Body of pancreas (tissue), 4 donors: ENCODE measurements at regions not wholly inside any gene's neighbourhood (a gene's known extent, or its start where the extent isn't known, plus 50 kb on each side); places are given as distances from the start of the nearest gene placed in this dataset.

Experiments
- ATAC-seq: fragments of 150-250 bp; one replicate; pipeline ENCODE4 v1.9.1; 2016
- DNase-seq, 4 donors: peaks; one replicate each; pipeline ENCODE4 v3.0.0-alpha.2; 2019
- H3K27ac ChIP-seq, 4 donors: fragments of 200-600 bp; sonication (generic); 1 replicate in 3 of 4; 2 replicates in 1 of 4; pipeline versions ENCODE4 v1.5.1 to v1.6.1; 2016 to 2019; ENCODE audit warnings: mild to moderate bottlenecking in 1 of 4, mixed read lengths in 1 of 4, moderate library complexity in 1 of 4
- H3K27me3 ChIP-seq, 2 donors: fragments of 200-600 bp; sonication (generic); one replicate each; pipeline ENCODE4 v1.6.0; 2016; ENCODE audit warnings: mild to moderate bottlenecking in 1 of 2
- H3K36me3 ChIP-seq, 2 donors: fragments of 200-600 bp; sonication (generic); replicated peaks in 1 of 2; 2 replicates each; pipeline ENCODE4 v1.5.1; 2016; ENCODE audit warnings: low read depth in 2 of 2; ENCODE audit not compliant: insufficient read depth in 1 of 2
- H3K4me1 ChIP-seq: fragments of 200-600 bp; sonication (generic); one replicate; pipeline ENCODE4 v1.6.0; 2016
- H3K4me3 ChIP-seq, 2 donors: fragments of 200-600 bp; sonication (generic); 1 replicate in 1 of 2; 2 replicates in 1 of 2; pipeline ENCODE4 v1.5.1; 2016 to 2019
- H3K9me3 ChIP-seq, 3 donors: fragments of 200-600 bp; sonication (generic); 1 replicate in 2 of 3; 2 replicates in 1 of 3; pipeline ENCODE4 v1.5.1; 2016
- POLR2A ChIP-seq, 3 donors: fragments of 450-650 bp; IDR thresholded peaks; one replicate each; pipeline ENCODE4 v1.6.1; 2016; ENCODE audit warnings: antibody characterized with exemption in 3 of 3, mild to moderate bottlenecking in 2 of 3
- WGBS, 2 donors: methylation state at CpG; one replicate each; pipeline ENCODE4 v1.1.5; 2017; 5-methylcytosine and 5-hydroxymethylcytosine counted together
- intact Hi-C: fragments of 100-400 bp; cut with DNase I; formaldehyde crosslinking; loops from one replicate; pipeline ENCODE4 v1.15.1; 2023
- TF ChIP-seq, protein P1 (sequence below), 7 experiments: fragments of 450-650 bp in 4 of 7; fragments of 200-600 bp in 3 of 7; sonication (generic) in 3 of 7; IDR thresholded peaks; one replicate each; pipeline ENCODE4 v1.5.1; 2016 to 2019; ENCODE audit warnings: antibody characterized with exemption in 7 of 7

DNA sequence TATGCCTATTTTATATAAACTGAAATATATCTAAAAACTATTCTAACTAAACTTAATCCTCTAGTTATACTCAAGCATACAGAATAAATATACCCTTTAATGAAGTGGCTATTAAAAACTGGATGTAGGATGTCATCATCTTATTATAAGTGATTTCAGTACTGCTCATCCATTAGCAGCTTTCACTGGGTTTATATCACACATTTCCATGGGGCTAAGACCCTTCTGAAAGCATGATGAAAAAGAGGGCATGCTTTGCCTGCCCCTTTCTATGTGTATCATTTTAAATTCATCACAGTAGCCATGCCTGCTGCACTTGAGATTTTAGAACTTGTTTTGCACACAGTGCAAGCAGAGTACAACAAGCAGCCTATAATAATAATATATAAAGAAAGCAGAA is 477.5 kb downstream of the SLITRK6 start:
- intact Hi-C loops = no loop called here

GRCh38 chr13:85317781-85318180 is 481.4 kb downstream of the SLITRK6 start:
- WGBS, 2 donors = 56 to 57% methylated on average over 1 of the region's 1 CpG
- ATAC-seq (no peak), DNase-seq (no peak)
- TF ChIP-seq POLR2A (IDR thresholded peaks at IDR 0.05) = no peak
- TF ChIP-seq, protein P1, sequence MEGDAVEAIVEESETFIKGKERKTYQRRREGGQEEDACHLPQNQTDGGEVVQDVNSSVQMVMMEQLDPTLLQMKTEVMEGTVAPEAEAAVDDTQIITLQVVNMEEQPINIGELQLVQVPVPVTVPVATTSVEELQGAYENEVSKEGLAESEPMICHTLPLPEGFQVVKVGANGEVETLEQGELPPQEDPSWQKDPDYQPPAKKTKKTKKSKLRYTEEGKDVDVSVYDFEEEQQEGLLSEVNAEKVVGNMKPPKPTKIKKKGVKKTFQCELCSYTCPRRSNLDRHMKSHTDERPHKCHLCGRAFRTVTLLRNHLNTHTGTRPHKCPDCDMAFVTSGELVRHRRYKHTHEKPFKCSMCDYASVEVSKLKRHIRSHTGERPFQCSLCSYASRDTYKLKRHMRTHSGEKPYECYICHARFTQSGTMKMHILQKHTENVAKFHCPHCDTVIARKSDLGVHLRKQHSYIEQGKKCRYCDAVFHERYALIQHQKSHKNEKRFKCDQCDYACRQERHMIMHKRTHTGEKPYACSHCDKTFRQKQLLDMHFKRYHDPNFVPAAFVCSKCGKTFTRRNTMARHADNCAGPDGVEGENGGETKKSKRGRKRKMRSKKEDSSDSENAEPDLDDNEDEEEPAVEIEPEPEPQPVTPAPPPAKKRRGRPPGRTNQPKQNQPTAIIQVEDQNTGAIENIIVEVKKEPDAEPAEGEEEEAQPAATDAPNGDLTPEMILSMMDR (IDR thresholded peaks at IDR 0.05) = no peak
- Histone ChIP-seq H3K4me1 (no peaks in the 10 kb centered on the region), H3K27me3 (no peaks in the 10 kb centered on the region), H3K9me3 (no peaks in the 10 kb centered on the region), H3K27ac (no peak overlapping the region), H3K36me3 (no peaks in the 10 kb centered on the region), H3K4me3 (no peak overlapping the region)
- intact Hi-C loops = no loop called here

More for the DNA sequence above, 477.5 kb downstream of the SLITRK6 start:
- no peak overlapping the region for H3K4me3 ChIP-seq
- no peaks in the 10 kb centered on the region for H3K9me3 ChIP-seq
- DNase-seq (no peak), ATAC-seq (no peak)
- no peak overlapping the region for H3K27ac ChIP-seq
- no peaks in the 10 kb centered on the region for H3K36me3 ChIP-seq
- TF ChIP-seq, protein P1 (IDR thresholded peaks at IDR 0.05) = no peak
- TF ChIP-seq POLR2A (IDR thresholded peaks at IDR 0.05) = no peak
- H3K4me1 ChIP-seq = no peaks in the 10 kb centered on the region
- H3K27me3 ChIP-seq = no peaks in the 10 kb centered on the region

- ATAC-seq (no peak), DNase-seq (no peak)
- Histone ChIP-seq H3K27ac (no peak overlapping the region), H3K36me3 (no peaks in the 10 kb centered on the region), H3K4me3 (no peak overlapping the region), H3K27me3 (no peaks in the 10 kb centered on the region), H3K9me3 (no peaks in the 10 kb centered on the region), H3K4me1 (no peaks in the 10 kb centered on the region)
- intact Hi-C loops = no loop called here
- WGBS, 2 donors = 36 to 45% methylated on average over 6 of the region's 6 CpGs
- TF ChIP-seq, protein P1 (IDR thresholded peaks at IDR 0.05) = no peak
- no peak for TF ChIP-seq POLR2A (IDR thresholded peaks at IDR 0.05)
These were observed 482.7 kb downstream of the SLITRK6 start for GRCh38 chr13:85316506-85317025.

DNA sequence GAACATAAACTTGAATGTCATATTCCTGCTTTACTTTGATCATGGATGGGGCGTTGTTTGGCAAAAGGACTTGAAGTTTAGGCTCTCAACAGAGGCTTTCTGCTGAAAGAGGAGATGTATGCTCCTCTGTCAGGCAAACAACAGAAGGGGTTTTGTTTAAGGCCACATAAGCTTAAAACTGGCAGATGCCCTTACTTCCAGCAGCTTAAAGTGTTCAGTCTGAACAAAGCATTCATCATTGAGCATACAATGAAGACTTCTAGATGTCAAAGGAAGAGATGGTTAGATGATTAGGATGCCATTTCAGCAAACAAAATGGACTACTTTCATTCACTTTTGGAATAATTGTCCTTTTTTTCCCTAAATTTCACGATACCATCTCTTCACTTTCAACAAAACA is 484.5 kb downstream of the SLITRK6 start:
- WGBS, 2 donors = 40 to 52% methylated on average over 2 of the region's 2 CpGs
- no peak for ATAC-seq
- no peak for DNase-seq
- no peaks in the 10 kb centered on the region for H3K9me3 ChIP-seq
- H3K27me3 ChIP-seq = no peaks in the 10 kb centered on the region
- H3K4me3 ChIP-seq = no peak overlapping the region
- H3K36me3 ChIP-seq = no peaks in the 10 kb centered on the region
- no peaks in the 10 kb centered on the region for H3K4me1 ChIP-seq
- no peak overlapping the region for H3K27ac ChIP-seq
- no peak for TF ChIP-seq POLR2A (IDR thresholded peaks at IDR 0.05)
- TF ChIP-seq, protein P1 (IDR thresholded peaks at IDR 0.05) = no peak
- intact Hi-C loops = no loop called here

DNA sequence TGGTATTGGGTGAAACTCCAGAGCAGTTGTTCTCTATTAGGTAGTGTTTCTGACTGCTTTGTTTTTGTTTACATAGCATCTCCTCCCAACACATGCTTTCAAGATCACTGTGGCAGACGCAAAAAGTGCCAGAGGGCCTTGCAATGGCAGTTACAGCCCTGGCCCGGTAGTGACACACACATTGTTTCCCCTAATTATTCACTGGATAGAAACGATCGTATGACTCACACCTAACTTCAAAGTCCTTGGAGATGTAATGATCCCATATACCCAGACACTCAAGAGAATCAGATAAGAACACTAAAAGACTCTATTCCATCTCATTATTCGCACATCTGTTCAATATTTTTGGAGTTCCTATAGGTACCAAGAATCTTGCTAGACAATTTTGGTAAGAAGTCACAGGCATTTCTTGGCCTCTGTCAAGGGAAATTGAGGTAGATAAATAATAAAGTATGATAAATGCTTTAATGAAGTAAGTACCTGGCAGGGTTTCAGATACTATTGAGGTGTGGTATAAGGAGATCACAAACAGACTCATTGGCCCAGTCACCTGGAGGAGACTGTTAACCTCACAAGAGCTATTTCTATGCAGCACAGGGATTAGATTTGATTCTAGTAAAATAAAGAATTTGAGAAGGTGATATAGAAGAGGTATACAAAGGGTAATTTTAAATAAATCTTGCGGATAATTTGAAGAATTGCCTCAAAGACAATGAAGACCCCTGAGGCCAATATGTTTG is 485.3 kb downstream of the SLITRK6 start:
- no peak for TF ChIP-seq POLR2A (IDR thresholded peaks at IDR 0.05)
- TF ChIP-seq, protein P1 (IDR thresholded peaks at IDR 0.05) = no peak
- H3K27ac ChIP-seq = no peak overlapping the region
- H3K4me1 ChIP-seq = no peaks in the 10 kb centered on the region
- H3K4me3 ChIP-seq = no peak overlapping the region
- no peak for ATAC-seq
- H3K36me3 ChIP-seq = no peaks in the 10 kb centered on the region
- 57 to 64% methylated on average over 6 of the region's 6 CpGs for WGBS, 2 donors
- H3K9me3 ChIP-seq = no peaks in the 10 kb centered on the region
- H3K27me3 ChIP-seq = no peaks in the 10 kb centered on the region
- intact Hi-C loops = no loop called here
- no peak for DNase-seq
